PC-9 (cell line): ENCODE measurements at regions not wholly inside any gene's neighbourhood (a gene's known extent, or its start where the extent isn't known, plus 50 kb on each side); places are given as distances from the start of the nearest gene placed in this dataset.

Experiments used
- EZH2 ChIP-seq: fragments of 200-600 bp; sonication (generic); IDR thresholded peaks from 2 replicates; pipeline ENCODE4 v1.8.0; 2017; ENCODE audit warnings: antibody characterized with exemption, low read depth
- TF ChIP-seq, protein P1 (sequence below): fragments of 200-600 bp; sonication (generic); conservative IDR thresholded peaks from 2 replicates; pipeline ENCODE4 v1.6.1; 2017; ENCODE audit warnings: mixed run types, antibody characterized with exemption, mild to moderate bottlenecking, moderate library complexity

DNA sequence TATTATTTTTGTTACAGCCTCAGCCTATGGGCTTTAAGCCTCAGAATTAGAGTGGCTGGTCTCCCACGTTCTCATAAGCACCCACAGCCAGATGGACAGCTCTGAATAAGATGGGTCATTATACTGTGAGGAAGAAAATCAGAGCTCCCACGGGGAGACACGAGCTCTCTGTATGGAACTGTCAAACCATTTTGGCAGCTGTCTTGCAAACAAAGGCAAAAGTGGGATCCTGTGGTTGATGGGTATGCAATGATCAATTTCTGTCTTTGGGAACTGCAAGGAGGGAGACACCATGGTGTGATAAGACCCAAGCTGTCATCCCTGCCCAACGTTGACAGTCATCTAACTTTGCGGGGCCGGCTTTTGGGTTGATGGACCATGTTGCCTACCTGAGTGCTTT is 614.3 kb downstream of the TYW1 start:
- no peak for TF ChIP-seq EZH2
- TF ChIP-seq, protein P1, sequence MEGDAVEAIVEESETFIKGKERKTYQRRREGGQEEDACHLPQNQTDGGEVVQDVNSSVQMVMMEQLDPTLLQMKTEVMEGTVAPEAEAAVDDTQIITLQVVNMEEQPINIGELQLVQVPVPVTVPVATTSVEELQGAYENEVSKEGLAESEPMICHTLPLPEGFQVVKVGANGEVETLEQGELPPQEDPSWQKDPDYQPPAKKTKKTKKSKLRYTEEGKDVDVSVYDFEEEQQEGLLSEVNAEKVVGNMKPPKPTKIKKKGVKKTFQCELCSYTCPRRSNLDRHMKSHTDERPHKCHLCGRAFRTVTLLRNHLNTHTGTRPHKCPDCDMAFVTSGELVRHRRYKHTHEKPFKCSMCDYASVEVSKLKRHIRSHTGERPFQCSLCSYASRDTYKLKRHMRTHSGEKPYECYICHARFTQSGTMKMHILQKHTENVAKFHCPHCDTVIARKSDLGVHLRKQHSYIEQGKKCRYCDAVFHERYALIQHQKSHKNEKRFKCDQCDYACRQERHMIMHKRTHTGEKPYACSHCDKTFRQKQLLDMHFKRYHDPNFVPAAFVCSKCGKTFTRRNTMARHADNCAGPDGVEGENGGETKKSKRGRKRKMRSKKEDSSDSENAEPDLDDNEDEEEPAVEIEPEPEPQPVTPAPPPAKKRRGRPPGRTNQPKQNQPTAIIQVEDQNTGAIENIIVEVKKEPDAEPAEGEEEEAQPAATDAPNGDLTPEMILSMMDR: no peak
